Prostate gland (tissue), 2 donors: ENCODE measurements at regions not wholly inside any gene's neighbourhood (a gene's known extent, or its start where the extent isn't known, plus 50 kb on each side); places are given as distances from the start of the nearest gene placed in this dataset.
"Not testable (repeated sequence)": the region's sequence is repeated elsewhere in the genome, so short reads cannot be mapped to it uniquely, and the experiment has no call there.

Experiments
- DNase-seq: peaks from one replicate; pipeline ENCODE4 v3.0.0-alpha.2; 2019; ENCODE audit warnings: low spot score
- H3K27ac ChIP-seq, 2 donors: fragments of 200-600 bp; sonication (generic); 2 replicates each; pipeline ENCODE4 v1.5.1; 2017 to 2019
- H3K27me3 ChIP-seq: fragments of 200-600 bp; sonication (generic); replicated peaks from 2 replicates; pipeline ENCODE4 v1.5.1; 2019; ENCODE audit not compliant: insufficient read depth
- H3K36me3 ChIP-seq, 2 donors: fragments of 200-600 bp; sonication (generic); 1 replicate in 1 of 2; 2 replicates in 1 of 2; pipeline versions ENCODE4 v1.5.1 to v1.8.1; 2017 to 2019
- H3K4me1 ChIP-seq: fragments of 200-600 bp; sonication (generic); replicated peaks from 2 replicates; pipeline ENCODE4 v1.5.1; 2019
- H3K4me3 ChIP-seq, 2 donors: fragments of 200-600 bp; sonication (generic); 2 replicates each; pipeline ENCODE4 v1.5.1; 2017 to 2019
- H3K9me3 ChIP-seq: fragments of 200-600 bp; sonication (generic); 2 replicates; pipeline ENCODE4 v1.5.1; 2017
- POLR2A ChIP-seq: fragments of 450-650 bp; IDR thresholded peaks from one replicate; pipeline ENCODE4 v1.6.1; 2016; ENCODE audit warnings: antibody characterized with exemption, mild to moderate bottlenecking
- POLR2AphosphoS5 ChIP-seq: sonication (generic); formaldehyde crosslinking; IDR thresholded peaks from one replicate; pipeline ENCODE4 v1.6.1; 2017; ENCODE audit warnings: antibody characterized with exemption
- WGBS: methylation state at CpG from one replicate; pipeline ENCODE4 v1.1.5; 2018; 5-methylcytosine and 5-hydroxymethylcytosine counted together
- intact Hi-C: fragments of 100-400 bp; cut with DNase I; formaldehyde crosslinking; loops from one replicate; pipeline ENCODE4 v1.14.2; 2022
- TF ChIP-seq, protein P1 (sequence below), 4 experiments: fragments of 200-600 bp in 2 of 4; fragments of 450-650 bp in 2 of 4; sonication (generic) in 2 of 4; IDR thresholded peaks; 1 replicate in 3 of 4; 2 replicates in 1 of 4; pipeline ENCODE4 v1.5.1; 2016 to 2019; ENCODE audit warnings: antibody characterized with exemption in 4 of 4, mild to moderate bottlenecking in 2 of 4, moderate library complexity in 2 of 4

DNA sequence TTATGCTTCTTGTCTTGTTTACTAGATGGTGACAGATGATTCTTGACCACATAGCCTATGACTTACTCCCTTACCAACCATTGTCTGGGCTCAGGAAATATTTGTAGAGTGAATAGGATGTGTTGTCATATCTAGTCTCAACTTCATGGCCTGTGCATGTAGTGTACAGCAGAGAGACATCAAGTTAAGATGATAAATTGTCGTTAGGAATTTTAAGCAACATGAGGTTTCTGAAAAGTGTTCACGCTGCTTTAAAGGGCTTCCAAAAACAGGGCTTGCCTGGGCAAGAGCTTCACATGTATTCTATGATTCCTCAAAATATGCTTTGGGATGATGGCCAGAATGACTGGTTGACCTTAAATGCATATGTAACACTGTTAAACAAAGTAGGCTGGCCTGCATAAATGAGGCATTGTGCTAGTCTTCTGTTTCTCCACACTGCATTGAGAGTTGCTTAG is 424.0 kb downstream of the RND3 start:
- TF ChIP-seq POLR2AphosphoS5 (no peak), POLR2A (no peak)
- TF ChIP-seq, protein P1, sequence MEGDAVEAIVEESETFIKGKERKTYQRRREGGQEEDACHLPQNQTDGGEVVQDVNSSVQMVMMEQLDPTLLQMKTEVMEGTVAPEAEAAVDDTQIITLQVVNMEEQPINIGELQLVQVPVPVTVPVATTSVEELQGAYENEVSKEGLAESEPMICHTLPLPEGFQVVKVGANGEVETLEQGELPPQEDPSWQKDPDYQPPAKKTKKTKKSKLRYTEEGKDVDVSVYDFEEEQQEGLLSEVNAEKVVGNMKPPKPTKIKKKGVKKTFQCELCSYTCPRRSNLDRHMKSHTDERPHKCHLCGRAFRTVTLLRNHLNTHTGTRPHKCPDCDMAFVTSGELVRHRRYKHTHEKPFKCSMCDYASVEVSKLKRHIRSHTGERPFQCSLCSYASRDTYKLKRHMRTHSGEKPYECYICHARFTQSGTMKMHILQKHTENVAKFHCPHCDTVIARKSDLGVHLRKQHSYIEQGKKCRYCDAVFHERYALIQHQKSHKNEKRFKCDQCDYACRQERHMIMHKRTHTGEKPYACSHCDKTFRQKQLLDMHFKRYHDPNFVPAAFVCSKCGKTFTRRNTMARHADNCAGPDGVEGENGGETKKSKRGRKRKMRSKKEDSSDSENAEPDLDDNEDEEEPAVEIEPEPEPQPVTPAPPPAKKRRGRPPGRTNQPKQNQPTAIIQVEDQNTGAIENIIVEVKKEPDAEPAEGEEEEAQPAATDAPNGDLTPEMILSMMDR (IDR thresholded peaks at IDR 0.05) = no peak
- no peaks in the 10 kb centered on the region for H3K36me3 ChIP-seq
- intact Hi-C loops = no loop called here
- no peak for DNase-seq
- no peak overlapping the region for H3K4me3 ChIP-seq
- no peak overlapping the region for H3K27ac ChIP-seq
- H3K27me3 ChIP-seq = no peaks in the 10 kb centered on the region
- H3K4me1 ChIP-seq = no peaks in the 10 kb centered on the region
- H3K9me3 ChIP-seq = no peaks in the 10 kb centered on the region
- 66% methylated on average over 2 of the region's 2 CpGs for WGBS

DNA sequence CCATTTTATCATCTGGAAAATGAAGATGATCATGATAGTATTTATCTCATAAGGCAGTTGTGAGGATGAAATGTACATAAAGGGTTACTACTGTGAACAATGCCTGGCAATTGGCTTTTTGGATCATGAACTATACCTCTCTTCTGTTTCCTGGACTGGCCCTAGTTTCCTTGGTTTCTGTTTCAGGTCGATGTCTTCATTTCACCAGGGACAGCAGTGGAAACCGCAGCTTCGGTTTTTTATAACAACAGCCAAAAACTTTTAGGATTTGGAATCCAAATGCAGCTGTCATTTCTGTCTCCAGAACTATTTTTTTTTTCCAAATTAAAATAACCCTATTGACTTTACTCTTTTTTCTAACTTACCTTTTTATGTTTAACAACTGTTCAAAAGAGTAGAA is 425.1 kb downstream of the RND3 start:
- Histone ChIP-seq H3K36me3 (no peaks in the 10 kb centered on the region), H3K4me1 (no peaks in the 10 kb centered on the region), H3K27me3 (no peaks in the 10 kb centered on the region), H3K4me3 (no peak overlapping the region), H3K9me3 (no peaks in the 10 kb centered on the region), H3K27ac (no peak overlapping the region)
- intact Hi-C loops = no loop called here
- no peak for DNase-seq
- WGBS = 50% methylated on average over 3 of the region's 3 CpGs
- TF ChIP-seq, protein P1 (IDR thresholded peaks at IDR 0.05) = no peak
- no peak for TF ChIP-seq POLR2AphosphoS5
- no peak for TF ChIP-seq POLR2A

GRCh38 chr2:150060341-150060740 is 427.1 kb downstream of the RND3 start:
- 56% methylated on average over 1 of the region's 1 CpG for WGBS
- Histone ChIP-seq H3K9me3 (no peaks in the 10 kb centered on the region), H3K4me1 (no peaks in the 10 kb centered on the region), H3K27me3 (no peaks in the 10 kb centered on the region), H3K27ac (no peak overlapping the region), H3K36me3 (no peaks in the 10 kb centered on the region), H3K4me3 (no peak overlapping the region)
- intact Hi-C loops = no loop called here
- TF ChIP-seq POLR2A (no peak), POLR2AphosphoS5 (no peak)
- TF ChIP-seq, protein P1 (IDR thresholded peaks at IDR 0.05) = no peak
- no peak for DNase-seq

DNA sequence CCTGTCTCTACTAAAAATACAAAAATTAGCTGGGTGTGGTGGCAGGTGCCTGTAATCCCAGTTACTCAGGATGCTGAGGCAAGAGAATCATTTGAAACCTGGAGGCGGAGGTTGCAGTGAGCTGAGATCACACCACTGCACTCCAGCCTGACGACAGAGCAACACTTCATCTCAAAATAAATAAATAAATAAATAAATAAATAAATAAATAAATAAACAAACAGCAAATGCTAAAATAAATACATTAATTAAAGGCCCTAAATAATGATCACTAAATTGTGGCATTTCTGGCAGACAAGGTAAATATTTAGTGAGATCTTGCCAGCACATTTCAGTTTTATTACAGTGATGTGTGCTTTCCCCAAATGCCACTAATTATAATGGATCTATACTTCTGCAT is 427.8 kb downstream of the RND3 start:
- H3K9me3 ChIP-seq, H3K4me3 ChIP-seq, intact Hi-C loops, H3K27ac ChIP-seq, H3K4me1 ChIP-seq, DNase-seq, H3K27me3 ChIP-seq, H3K36me3 ChIP-seq: not testable (repeated sequence)
- 94% methylated on average over 2 of the region's 2 CpGs for WGBS

DNA sequence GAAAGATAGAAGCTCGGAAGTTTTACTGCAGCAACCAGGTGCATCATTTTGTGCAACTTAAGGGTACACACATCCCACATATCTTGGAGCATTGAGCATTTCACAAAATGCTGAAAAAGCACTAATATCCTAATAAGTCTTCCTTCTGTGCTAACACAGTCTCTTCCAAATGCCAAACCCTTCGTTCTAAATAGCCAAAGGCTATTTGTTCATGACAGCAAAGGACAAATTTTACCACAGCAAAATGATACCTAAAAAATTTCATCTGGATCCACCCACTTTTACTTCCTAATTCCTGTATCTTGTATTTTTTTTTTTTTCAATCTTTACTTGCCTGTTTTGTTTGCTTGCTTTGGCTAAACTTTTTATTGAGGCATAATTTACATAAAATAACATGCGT is 435.0 kb downstream of the RND3 start:
- TF ChIP-seq, protein P1 (IDR thresholded peaks at IDR 0.05) = no peak
- TF ChIP-seq POLR2AphosphoS5 (no peak), POLR2A (no peak)
- DNase-seq = no peak
- Histone ChIP-seq H3K4me1 (no peaks in the 10 kb centered on the region), H3K27me3 (no peaks in the 10 kb centered on the region), H3K9me3 (no peaks in the 10 kb centered on the region), H3K27ac (no peak overlapping the region), H3K4me3 (no peak overlapping the region), H3K36me3 (no peaks in the 10 kb centered on the region)
- 42% methylated on average over 3 of the region's 3 CpGs for WGBS
- intact Hi-C loops = no loop called here
